ENCODE measurements at regions not wholly inside any gene's neighbourhood (a gene's known extent, or its start where the extent isn't known, plus 50 kb on each side); places are given as distances from the start of the nearest gene placed in this dataset.

DNA sequence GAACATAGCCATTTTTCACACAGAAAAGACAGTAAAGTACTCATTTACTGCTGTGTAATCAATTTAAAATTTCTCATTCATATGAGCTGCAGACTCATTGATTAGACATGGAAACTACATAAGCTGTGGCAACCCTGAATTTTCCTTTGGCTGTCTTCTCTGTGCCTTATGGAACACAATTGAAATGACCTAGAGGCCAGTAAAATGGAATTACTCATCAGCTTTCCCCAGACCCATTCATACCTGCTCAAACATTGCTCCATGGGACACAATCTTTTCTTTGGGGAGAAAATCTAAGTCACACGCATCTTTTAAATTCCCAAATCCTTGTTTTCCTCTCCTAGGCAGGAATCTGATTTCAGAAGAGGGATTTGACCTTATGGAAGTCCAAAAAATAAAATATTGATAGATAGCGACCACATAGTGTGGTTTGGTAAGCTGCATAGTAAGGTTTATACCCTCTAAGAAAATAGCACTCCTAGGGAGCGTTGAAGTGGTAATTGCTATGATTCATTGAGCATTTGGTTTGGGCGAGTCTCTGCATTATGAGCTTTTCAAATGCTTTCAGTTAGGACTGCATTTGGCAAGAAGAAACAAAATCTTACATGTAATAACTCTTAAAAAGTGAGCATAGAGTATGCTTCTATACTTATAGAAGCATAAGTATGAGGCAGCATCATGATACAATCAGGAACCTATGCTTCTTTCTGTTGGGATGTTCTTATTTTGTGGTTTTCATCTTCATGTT is 243.4 kb upstream of the GADL1 start:
- Histone ChIP-seq H3K4me3 (no peak overlapping the region), H3K4me1 (no peaks in the 10 kb centered on the region), H3K27me3 (no peaks in the 10 kb centered on the region), H3K36me3 (no peaks in the 10 kb centered on the region), H3K27ac (no peak overlapping the region), H3K9me3 (no peaks in the 10 kb centered on the region)
- DNase-seq, result no peak
- TF ChIP-seq, protein P1, sequence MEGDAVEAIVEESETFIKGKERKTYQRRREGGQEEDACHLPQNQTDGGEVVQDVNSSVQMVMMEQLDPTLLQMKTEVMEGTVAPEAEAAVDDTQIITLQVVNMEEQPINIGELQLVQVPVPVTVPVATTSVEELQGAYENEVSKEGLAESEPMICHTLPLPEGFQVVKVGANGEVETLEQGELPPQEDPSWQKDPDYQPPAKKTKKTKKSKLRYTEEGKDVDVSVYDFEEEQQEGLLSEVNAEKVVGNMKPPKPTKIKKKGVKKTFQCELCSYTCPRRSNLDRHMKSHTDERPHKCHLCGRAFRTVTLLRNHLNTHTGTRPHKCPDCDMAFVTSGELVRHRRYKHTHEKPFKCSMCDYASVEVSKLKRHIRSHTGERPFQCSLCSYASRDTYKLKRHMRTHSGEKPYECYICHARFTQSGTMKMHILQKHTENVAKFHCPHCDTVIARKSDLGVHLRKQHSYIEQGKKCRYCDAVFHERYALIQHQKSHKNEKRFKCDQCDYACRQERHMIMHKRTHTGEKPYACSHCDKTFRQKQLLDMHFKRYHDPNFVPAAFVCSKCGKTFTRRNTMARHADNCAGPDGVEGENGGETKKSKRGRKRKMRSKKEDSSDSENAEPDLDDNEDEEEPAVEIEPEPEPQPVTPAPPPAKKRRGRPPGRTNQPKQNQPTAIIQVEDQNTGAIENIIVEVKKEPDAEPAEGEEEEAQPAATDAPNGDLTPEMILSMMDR (IDR thresholded peaks at IDR 0.05), result no peak
- intact Hi-C loops (cut with DNase I; ENCODE audit: low total_unique reads), result loop anchor here (10.0 kb wide), 1 partner anchor 373 kb away; no protein-coding TSS in a partner anchor

DNA sequence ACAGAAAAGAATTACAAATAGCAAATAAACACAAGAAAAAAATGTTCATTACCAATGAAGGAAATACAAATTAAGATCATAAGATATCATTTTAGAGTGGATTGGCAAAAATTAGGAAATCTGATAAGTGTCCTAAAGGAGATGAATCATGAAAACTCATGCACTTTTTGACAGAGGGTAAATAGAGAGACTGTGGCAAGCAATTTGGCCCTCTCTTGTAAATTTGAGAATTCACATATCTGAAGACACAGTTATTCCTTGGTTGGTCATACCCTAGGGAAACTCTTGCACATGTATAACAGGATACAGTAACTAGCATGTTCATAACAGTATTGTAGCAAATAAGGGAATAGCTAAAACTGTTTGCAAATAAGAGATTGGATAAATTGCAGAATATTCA is 246.0 kb upstream of the GADL1 start:
- DNase-seq, result no peak
- Histone ChIP-seq H3K27ac (no peak overlapping the region), H3K9me3 (no peaks in the 10 kb centered on the region), H3K36me3 (no peaks in the 10 kb centered on the region), H3K27me3 (no peaks in the 10 kb centered on the region), H3K4me1 (no peaks in the 10 kb centered on the region), H3K4me3 (no peak overlapping the region)
- intact Hi-C loops (cut with DNase I; ENCODE audit: low total_unique reads), result no loop called here
- TF ChIP-seq, protein P1 (IDR thresholded peaks at IDR 0.05), result no peak

DNA sequence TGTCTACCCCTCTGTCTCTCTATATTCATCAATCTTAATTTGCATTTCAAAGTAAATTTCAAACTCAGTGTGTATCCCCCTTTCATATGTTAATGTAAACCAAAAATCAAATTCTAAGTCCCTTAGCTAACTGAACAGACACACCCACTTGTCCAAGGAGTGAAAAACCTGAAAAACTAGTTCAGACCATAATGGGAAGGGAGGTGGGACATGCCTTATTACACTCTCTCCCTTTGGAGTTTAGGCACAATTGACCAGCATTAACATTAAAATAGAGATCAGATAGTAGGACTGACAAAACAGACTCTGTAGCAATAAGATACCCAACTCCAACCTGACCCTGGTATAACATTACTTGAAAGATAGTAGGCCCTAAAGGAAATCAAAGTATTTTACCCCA is 247.7 kb upstream of the GADL1 start:
- no peak overlapping the region for H3K4me3 ChIP-seq
- H3K27me3 ChIP-seq, result no peaks in the 10 kb centered on the region
- DNase-seq, result no peak
- TF ChIP-seq, protein P1 (IDR thresholded peaks at IDR 0.05), result no peak
- intact Hi-C loops (cut with DNase I; ENCODE audit: low total_unique reads), result no loop called here
- H3K9me3 ChIP-seq, result no peaks in the 10 kb centered on the region
- H3K36me3 ChIP-seq, result no peaks in the 10 kb centered on the region
- H3K4me1 ChIP-seq, result no peaks in the 10 kb centered on the region
- H3K27ac ChIP-seq, result no peak overlapping the region

DNA sequence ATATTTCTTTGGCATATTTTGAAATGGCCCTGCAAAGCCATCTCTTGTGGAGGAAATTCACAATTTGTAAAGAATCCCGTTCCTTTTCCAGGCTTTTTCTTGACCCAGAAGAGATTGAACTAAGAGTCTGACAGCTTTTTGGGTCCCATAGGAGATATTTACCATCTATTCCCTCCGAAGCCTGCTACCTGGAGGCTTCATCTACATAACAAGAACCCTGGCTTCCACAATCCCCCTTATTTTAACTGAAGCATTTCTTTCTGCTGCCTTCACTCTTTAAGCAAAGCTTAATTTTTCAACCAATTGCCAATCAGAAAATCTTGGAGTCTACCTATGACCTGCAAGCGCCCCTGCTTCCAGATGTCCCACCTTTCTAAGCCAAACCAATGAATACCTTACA is 248.1 kb upstream of the GADL1 start:
- Histone ChIP-seq H3K27ac (no peak overlapping the region), H3K27me3 (no peaks in the 10 kb centered on the region), H3K36me3 (no peaks in the 10 kb centered on the region), H3K4me1 (no peaks in the 10 kb centered on the region), H3K9me3 (peaks cover 0 to 3% (median 0%) of the 10 kb centered on the region in 3 donors), H3K4me3 (no peak overlapping the region)
- TF ChIP-seq, protein P1 (IDR thresholded peaks at IDR 0.05), result no peak
- intact Hi-C loops (cut with DNase I; ENCODE audit: low total_unique reads), result no loop called here
- DNase-seq, result no peak

DNA sequence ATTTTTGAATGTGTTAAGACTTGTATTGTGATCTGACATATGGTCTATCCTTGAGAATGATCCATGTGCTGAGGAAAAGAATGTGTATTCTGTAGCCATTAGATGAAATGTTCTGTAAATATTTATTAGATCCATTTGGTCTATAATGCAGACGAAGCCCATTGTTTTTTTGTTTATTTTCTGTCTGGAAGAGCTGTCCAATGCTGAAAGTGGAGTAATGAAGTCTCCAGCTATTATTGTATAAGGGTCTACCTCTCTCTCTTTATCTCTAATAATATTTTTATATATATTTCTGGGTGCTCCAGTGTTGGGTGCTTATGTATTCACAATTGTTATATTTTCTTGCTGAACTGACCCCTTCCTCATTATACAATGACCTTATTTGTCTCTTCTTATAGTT is 250.6 kb upstream of the GADL1 start:
- TF ChIP-seq, protein P1 (IDR thresholded peaks at IDR 0.05), result no peak
- Histone ChIP-seq H3K27ac (no peak overlapping the region), H3K27me3 (no peaks in the 10 kb centered on the region), H3K9me3 (peaks cover 0 to 4% (median 0%) of the 10 kb centered on the region in 3 donors), H3K4me1 (no peaks in the 10 kb centered on the region), H3K36me3 (no peaks in the 10 kb centered on the region), H3K4me3 (no peak overlapping the region)
- no peak for DNase-seq
- intact Hi-C loops (cut with DNase I; ENCODE audit: low total_unique reads), result no loop called here
